Left lung (tissue), 4 donors: ENCODE measurements at regions not wholly inside any gene's neighbourhood (a gene's known extent, or its start where the extent isn't known, plus 50 kb on each side); places are given as distances from the start of the nearest gene placed in this dataset.

ENCODE experiments used
- ATAC-seq: fragments of 200-7000 bp; cut with Tn5 transposase; one replicate; pipeline ENCODE4 v1.9.1; 2020; ENCODE audit warnings: moderate library complexity
- DNase-seq, 4 donors: peaks; one replicate each; pipeline ENCODE4 v3.0.0-alpha.2; 2013 to 2020
- H3K27ac ChIP-seq, 2 donors: fragments of 200-600 bp; sonication (generic) in 1 of 2; one replicate each; pipeline versions ENCODE4 v1.5.0 to v1.8.0; 2020 to 2021
- H3K27me3 ChIP-seq, 2 donors: fragments of 200-600 bp; sonication (generic) in 1 of 2; one replicate each; pipeline versions ENCODE4 v1.5.0 to v1.8.0; 2020 to 2021
- H3K36me3 ChIP-seq, 2 donors: fragments of 200-600 bp; sonication (generic) in 1 of 2; one replicate each; pipeline versions ENCODE4 v1.5.0 to v1.8.0; 2020 to 2021
- H3K4me1 ChIP-seq, 2 donors: fragments of 200-600 bp; one replicate each; pipeline ENCODE4 v1.8.0; 2021
- H3K4me3 ChIP-seq, 2 donors: fragments of 200-600 bp; sonication (generic) in 1 of 2; one replicate each; pipeline versions ENCODE4 v1.5.0 to v1.8.0; 2020 to 2021; ENCODE audit warnings: mild to moderate bottlenecking in 1 of 2
- H3K9me3 ChIP-seq, 2 donors: fragments of 200-600 bp; sonication (generic) in 1 of 2; one replicate each; pipeline versions ENCODE4 v1.5.0 to v1.8.0; 2020 to 2021
- intact Hi-C, 2 donors: fragments of 100-400 bp; cut with DNase I; formaldehyde crosslinking; loops; one replicate each; pipeline versions ENCODE4 v1.11.2 to v1.14.2; 2022
- TF ChIP-seq, protein P1 (sequence below), 2 donors: fragments of 200-600 bp; sonication (generic) in 1 of 2; IDR thresholded peaks; one replicate each; pipeline versions ENCODE4 v1.5.0 to v1.8.0; 2021; ENCODE audit warnings: antibody characterized with exemption in 2 of 2
- donor health status: DM: no; HTN: yes; CAD: no.
- donor health status: DM: no; HTN: no; CAD: no.

DNA sequence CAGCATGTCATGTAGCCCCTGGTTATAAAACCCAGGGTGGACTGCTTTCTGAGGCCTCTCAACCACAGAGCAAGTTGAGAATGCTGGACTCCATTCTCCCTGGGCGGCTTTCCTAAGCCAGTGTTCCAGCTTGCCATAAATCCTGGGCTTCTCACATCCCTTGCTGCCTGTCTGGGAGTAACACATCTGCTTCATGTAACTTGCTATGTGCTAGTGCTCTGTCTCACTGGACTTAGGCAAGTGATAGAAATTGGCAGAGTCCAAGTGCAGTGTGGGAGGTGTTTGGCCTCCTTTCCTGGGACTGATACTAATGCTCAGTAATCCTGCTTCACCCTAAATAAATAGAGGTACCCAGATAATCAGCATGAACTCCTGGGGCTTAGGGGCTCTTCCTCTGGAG, 277.1 kb upstream of the POM121L12 start:
- H3K36me3 ChIP-seq, result no peaks in the 10 kb centered on the region
- H3K4me3 ChIP-seq, result no peak overlapping the region
- ATAC-seq (no peak), DNase-seq (no peak)
- no peaks in the 10 kb centered on the region for H3K27me3 ChIP-seq
- H3K9me3 ChIP-seq, result no peaks in the 10 kb centered on the region
- H3K27ac ChIP-seq, result no peak overlapping the region
- TF ChIP-seq, protein P1, sequence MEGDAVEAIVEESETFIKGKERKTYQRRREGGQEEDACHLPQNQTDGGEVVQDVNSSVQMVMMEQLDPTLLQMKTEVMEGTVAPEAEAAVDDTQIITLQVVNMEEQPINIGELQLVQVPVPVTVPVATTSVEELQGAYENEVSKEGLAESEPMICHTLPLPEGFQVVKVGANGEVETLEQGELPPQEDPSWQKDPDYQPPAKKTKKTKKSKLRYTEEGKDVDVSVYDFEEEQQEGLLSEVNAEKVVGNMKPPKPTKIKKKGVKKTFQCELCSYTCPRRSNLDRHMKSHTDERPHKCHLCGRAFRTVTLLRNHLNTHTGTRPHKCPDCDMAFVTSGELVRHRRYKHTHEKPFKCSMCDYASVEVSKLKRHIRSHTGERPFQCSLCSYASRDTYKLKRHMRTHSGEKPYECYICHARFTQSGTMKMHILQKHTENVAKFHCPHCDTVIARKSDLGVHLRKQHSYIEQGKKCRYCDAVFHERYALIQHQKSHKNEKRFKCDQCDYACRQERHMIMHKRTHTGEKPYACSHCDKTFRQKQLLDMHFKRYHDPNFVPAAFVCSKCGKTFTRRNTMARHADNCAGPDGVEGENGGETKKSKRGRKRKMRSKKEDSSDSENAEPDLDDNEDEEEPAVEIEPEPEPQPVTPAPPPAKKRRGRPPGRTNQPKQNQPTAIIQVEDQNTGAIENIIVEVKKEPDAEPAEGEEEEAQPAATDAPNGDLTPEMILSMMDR (IDR thresholded peaks at IDR 0.05), result no peak
- no peaks in the 10 kb centered on the region for H3K4me1 ChIP-seq
- intact Hi-C loops, result no loop called here

DNA sequence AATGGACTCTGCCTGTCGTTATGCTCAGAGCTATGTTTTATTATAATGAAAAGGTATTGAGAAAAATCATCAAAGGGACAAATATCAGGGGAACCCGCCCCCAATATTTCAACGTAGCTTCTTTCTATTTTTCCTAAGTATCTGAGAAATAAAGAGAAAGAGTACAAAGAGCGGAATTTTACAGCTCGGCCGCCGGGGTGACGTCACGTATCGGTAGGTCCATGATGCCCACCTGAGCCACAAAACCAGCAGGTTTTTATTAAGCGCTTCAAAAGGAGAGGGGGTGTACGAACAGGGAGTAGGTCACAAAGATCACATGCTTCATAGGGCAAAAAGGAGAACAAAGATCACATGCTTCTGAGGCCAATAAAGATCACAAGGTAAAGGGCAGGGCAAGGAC, 281.6 kb upstream of the POM121L12 start:
- intact Hi-C loops, result no loop called here
- H3K27me3 ChIP-seq, result no peaks in the 10 kb centered on the region
- DNase-seq (peak in 1 of 4 donors; percentile 19), ATAC-seq (no peak)
- no peaks in the 10 kb centered on the region for H3K36me3 ChIP-seq
- no peak overlapping the region for H3K4me3 ChIP-seq
- no peak overlapping the region for H3K27ac ChIP-seq
- H3K4me1 ChIP-seq, result no peaks in the 10 kb centered on the region
- no peaks in the 10 kb centered on the region for H3K9me3 ChIP-seq
- TF ChIP-seq, protein P1 (IDR thresholded peaks at IDR 0.05), result no peak

DNA sequence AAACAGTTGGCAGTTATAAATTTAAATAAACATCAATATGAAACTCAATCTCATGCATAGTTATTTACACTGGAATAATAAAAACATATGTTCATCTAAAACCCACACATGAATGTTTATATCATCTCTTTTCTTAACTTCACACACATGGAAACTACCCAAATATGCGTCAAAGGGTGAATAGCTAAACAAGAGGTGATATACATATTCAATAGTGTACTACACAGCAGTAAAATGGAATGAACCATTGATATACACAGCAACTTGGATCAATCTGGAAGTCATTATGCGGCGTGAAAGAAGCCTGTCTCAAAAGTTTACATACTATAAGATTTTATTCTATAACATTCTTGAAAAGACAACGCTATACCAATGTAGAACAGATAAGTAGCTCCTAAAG, 282.5 kb upstream of the POM121L12 start:
- DNase-seq (no peak), ATAC-seq (no peak)
- no peaks in the 10 kb centered on the region for H3K27me3 ChIP-seq
- no peaks in the 10 kb centered on the region for H3K9me3 ChIP-seq
- no peak overlapping the region for H3K4me3 ChIP-seq
- TF ChIP-seq, protein P1 (IDR thresholded peaks at IDR 0.05), result no peak
- no peaks in the 10 kb centered on the region for H3K36me3 ChIP-seq
- no peak overlapping the region for H3K27ac ChIP-seq
- H3K4me1 ChIP-seq, result no peaks in the 10 kb centered on the region
- intact Hi-C loops, result no loop called here

DNA sequence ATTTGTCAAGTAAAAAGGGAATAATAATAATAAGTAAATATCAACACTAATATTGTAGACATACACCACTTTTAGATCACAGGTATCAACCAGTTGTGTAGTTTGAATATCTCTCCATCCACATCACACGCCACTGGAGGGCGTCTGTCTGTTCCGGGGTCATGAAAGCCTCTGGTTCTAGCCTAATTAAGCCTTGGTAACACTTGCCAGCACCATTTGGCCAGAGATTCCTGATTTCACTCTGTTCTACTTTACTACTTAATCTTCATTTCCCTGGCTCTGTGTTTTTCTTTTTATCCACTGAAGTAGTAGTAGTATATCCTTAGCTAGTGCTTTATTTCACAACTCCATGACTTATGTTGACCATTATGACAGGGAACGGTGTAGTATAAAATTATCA, 285.6 kb upstream of the POM121L12 start:
- TF ChIP-seq, protein P1 (IDR thresholded peaks at IDR 0.05), result no peak
- H3K27me3 ChIP-seq, result no peaks in the 10 kb centered on the region
- no peak for ATAC-seq
- no peak for DNase-seq
- H3K4me3 ChIP-seq, result no peak overlapping the region
- intact Hi-C loops, result no loop called here
- H3K9me3 ChIP-seq, result peaks cover 0 to 2% of the 10 kb centered on the region in 2 donors
- no peaks in the 10 kb centered on the region for H3K4me1 ChIP-seq
- no peaks in the 10 kb centered on the region for H3K36me3 ChIP-seq
- no peak overlapping the region for H3K27ac ChIP-seq

DNA sequence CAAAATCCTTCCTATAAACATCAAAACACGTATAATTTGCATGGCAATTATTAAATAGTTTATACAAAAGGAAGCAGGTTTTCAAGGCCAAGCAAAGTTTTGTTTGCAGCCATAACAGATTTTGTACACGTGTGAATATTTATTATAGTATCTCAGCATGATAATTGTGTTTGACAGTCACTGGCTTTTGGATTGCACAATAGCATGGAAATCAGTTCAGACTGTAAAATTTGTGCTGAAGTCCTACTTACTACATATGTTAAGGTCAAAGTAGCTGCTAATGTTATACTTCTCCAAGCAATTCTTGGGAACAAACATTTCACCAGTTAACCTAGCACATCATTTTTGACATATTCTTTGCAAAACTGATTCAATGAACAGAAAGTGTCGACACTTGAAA, 287.6 kb upstream of the POM121L12 start:
- TF ChIP-seq, protein P1 (IDR thresholded peaks at IDR 0.05), result no peak
- peaks cover 0 to 11% of the 10 kb centered on the region in 2 donors for H3K9me3 ChIP-seq
- intact Hi-C loops, result no loop called here
- DNase-seq (no peak), ATAC-seq (no peak)
- no peak overlapping the region for H3K27ac ChIP-seq
- no peaks in the 10 kb centered on the region for H3K27me3 ChIP-seq
- no peak overlapping the region for H3K4me3 ChIP-seq
- no peaks in the 10 kb centered on the region for H3K4me1 ChIP-seq
- H3K36me3 ChIP-seq, result no peaks in the 10 kb centered on the region
